HepG2 (cell line): ENCODE measurements at regions not wholly inside any gene's neighbourhood (a gene's known extent, or its start where the extent isn't known, plus 50 kb on each side); places are given as distances from the start of the nearest gene placed in this dataset.

Experiments used
- ATF7-NPFF ChIP-seq: sonication (generic); formaldehyde crosslinking; IDR thresholded peaks from 2 replicates; pipeline ENCODE4 v1.8.1; 2023; ENCODE audit warnings: mild to moderate bottlenecking, low read depth, missing genetic modification reagents, moderate library complexity
- ELF4 ChIP-seq: sonication (generic); formaldehyde crosslinking; IDR thresholded peaks from 2 replicates; pipeline ENCODE4 v1.5.0; 2020; ENCODE audit warnings: missing genetic modification reagents, mild to moderate bottlenecking, moderate library complexity, borderline replicate concordance
- FOXK1 ChIP-seq: sonication (generic); formaldehyde crosslinking; IDR thresholded peaks from 2 replicates; pipeline ENCODE4 v1.4.0; 2020; ENCODE audit warnings: low read depth, missing genetic modification reagents, borderline replicate concordance
- KLF15 ChIP-seq: sonication (generic); formaldehyde crosslinking; IDR thresholded peaks from 2 replicates; pipeline ENCODE4 v1.8.1; 2023; ENCODE audit warnings: borderline replicate concordance, mild to moderate bottlenecking, inconsistent platforms, missing genetic modification reagents, mixed read lengths
- MBNL3 ChIP-seq: fragments of 250-450 bp; sonication (Bioruptor Pico); conservative IDR thresholded peaks from 2 replicates; pipeline ENCODE4 v1.8.0; 2022; ENCODE audit warnings: mild to moderate bottlenecking, inconsistent platforms
- MYC ChIP-seq: sonication (generic); formaldehyde crosslinking; IDR thresholded peaks from 2 replicates; pipeline ENCODE4 v1.9.0; 2021; ENCODE audit warnings: missing genetic modification reagents, borderline replicate concordance
- NR2C2 ChIP-seq: sonication (generic); formaldehyde crosslinking; IDR thresholded peaks from 2 replicates; pipeline ENCODE4 v1.4.0; 2020; ENCODE audit warnings: missing genetic modification reagents, mild to moderate bottlenecking, moderate library complexity, borderline replicate concordance
- PREB ChIP-seq: sonication (generic); formaldehyde crosslinking; IDR thresholded peaks from 2 replicates; pipeline ENCODE4 v1.4.0; 2020; ENCODE audit warnings: missing genetic modification reagents
- RORA ChIP-seq: sonication (generic); formaldehyde crosslinking; IDR thresholded peaks from 2 replicates; pipeline ENCODE4 v1.5.0; 2020; ENCODE audit warnings: mild to moderate bottlenecking, missing genetic modification reagents, moderate library complexity
- SMARCC2 ChIP-seq: fragments of 450-650 bp; IDR thresholded peaks from 2 replicates; pipeline ENCODE4 v1.6.1; 2017; ENCODE audit warnings: antibody characterized with exemption, mild to moderate bottlenecking
- TSC22D2 ChIP-seq: sonication (generic); formaldehyde crosslinking; IDR thresholded peaks from 2 replicates; pipeline ENCODE4 v1.5.1; 2020; ENCODE audit warnings: missing genetic modification reagents, mild to moderate bottlenecking, borderline replicate concordance
- ZNF510 ChIP-seq: sonication (generic); formaldehyde crosslinking; IDR thresholded peaks from 2 replicates; pipeline ENCODE4 v1.4.0; 2020; ENCODE audit warnings: low read depth, mild to moderate bottlenecking, missing genetic modification reagents
- ZNF547 ChIP-seq: sonication (generic); formaldehyde crosslinking; IDR thresholded peaks from 2 replicates; pipeline ENCODE4 v1.5.1; 2020; ENCODE audit warnings: mild to moderate bottlenecking, missing genetic modification reagents
- ZNF713 ChIP-seq: sonication (generic); formaldehyde crosslinking; IDR thresholded peaks from 2 replicates; pipeline ENCODE4 v1.4.0; 2020; ENCODE audit warnings: mild to moderate bottlenecking, missing genetic modification reagents
- ZNF879 ChIP-seq: sonication (generic); formaldehyde crosslinking; IDR thresholded peaks from 2 replicates; pipeline ENCODE4 v1.8.1; 2023; ENCODE audit warnings: missing genetic modification reagents
- TF ChIP-seq, protein P1 (sequence below): IDR thresholded peaks from 2 replicates; pipeline ENCODE4 v1.6.1; 2018; ENCODE audit warnings: missing genetic modification reagents
- TF ChIP-seq, protein P2 (sequence below): sonication (generic); formaldehyde crosslinking; IDR thresholded peaks from 2 replicates; pipeline ENCODE4 v1.4.0; 2020; ENCODE audit warnings: missing genetic modification reagents
- TF ChIP-seq, protein P3 (sequence below): IDR thresholded peaks from 2 replicates; pipeline ENCODE4 v1.6.1; 2018; ENCODE audit warnings: missing genetic modification reagents, mild to moderate bottlenecking, missing compliant biosample characterization
- TF ChIP-seq, protein P4 (sequence below): sonication (generic); formaldehyde crosslinking; IDR thresholded peaks from 2 replicates; pipeline ENCODE4 v1.4.0; 2020; ENCODE audit warnings: mild to moderate bottlenecking, missing genetic modification reagents
- TF ChIP-seq, protein P5 (sequence below): sonication (generic); formaldehyde crosslinking; IDR thresholded peaks from 2 replicates; pipeline ENCODE4 v1.4.0; 2020; ENCODE audit warnings: missing genetic modification reagents, mild to moderate bottlenecking, borderline replicate concordance

DNA sequence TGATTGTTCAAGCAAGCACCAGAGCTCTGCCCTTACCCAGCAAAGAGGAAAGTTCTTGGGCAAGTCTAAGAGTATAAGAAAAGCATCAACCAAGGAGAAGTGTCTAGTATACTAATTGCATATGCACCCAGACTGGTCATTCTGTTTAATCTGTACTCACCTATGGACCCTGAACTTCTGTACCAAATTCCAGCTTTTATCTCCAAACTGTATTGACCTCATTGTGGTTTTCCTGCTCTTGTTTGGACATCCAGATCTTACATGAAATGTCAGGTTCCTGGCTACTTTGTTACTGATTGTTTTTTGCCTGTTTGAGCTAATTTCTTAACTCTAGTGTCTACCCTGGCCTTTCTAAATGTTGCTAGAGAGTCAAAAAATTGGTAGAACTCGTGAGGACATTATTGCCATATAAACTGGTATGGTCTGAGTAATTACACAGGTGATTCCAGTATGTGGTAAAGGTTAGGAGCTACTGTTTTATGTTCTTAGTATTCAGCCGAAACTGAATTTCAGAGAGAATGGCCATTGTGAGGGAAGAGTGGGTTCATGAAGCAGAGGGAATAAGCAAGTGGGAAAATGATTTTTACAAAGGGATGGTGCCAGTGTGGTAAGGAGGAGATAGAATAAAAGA lies 146.3 kb downstream of the HNMT start (continued):
- TF ChIP-seq ATF7-NPFF (CRISPR knock-in tag) = no peak
- 0 out of 2 replicates have a peak, but pooled peaks have one; percentile 36 for TF ChIP-seq ELF4 (CRISPR knock-in tag)
- no peak for TF ChIP-seq MYC (CRISPR knock-in tag)
- TF ChIP-seq ZNF547 = no peak
- peak; percentile 84 for TF ChIP-seq FOXK1 (CRISPR knock-in tag)
- TF ChIP-seq PREB = no peak
- TF ChIP-seq MBNL3 = no peak
- TF ChIP-seq, protein P1, sequence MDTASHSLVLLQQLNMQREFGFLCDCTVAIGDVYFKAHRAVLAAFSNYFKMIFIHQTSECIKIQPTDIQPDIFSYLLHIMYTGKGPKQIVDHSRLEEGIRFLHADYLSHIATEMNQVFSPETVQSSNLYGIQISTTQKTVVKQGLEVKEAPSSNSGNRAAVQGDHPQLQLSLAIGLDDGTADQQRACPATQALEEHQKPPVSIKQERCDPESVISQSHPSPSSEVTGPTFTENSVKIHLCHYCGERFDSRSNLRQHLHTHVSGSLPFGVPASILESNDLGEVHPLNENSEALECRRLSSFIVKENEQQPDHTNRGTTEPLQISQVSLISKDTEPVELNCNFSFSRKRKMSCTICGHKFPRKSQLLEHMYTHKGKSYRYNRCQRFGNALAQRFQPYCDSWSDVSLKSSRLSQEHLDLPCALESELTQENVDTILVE (CRISPR knock-in tag) = 0 out of 2 replicates have a peak, but pooled peaks have one; percentile 33
- TF ChIP-seq TSC22D2 (CRISPR knock-in tag) = no peak; the same call in 1 of the 2 replicates
- TF ChIP-seq, protein P2, sequence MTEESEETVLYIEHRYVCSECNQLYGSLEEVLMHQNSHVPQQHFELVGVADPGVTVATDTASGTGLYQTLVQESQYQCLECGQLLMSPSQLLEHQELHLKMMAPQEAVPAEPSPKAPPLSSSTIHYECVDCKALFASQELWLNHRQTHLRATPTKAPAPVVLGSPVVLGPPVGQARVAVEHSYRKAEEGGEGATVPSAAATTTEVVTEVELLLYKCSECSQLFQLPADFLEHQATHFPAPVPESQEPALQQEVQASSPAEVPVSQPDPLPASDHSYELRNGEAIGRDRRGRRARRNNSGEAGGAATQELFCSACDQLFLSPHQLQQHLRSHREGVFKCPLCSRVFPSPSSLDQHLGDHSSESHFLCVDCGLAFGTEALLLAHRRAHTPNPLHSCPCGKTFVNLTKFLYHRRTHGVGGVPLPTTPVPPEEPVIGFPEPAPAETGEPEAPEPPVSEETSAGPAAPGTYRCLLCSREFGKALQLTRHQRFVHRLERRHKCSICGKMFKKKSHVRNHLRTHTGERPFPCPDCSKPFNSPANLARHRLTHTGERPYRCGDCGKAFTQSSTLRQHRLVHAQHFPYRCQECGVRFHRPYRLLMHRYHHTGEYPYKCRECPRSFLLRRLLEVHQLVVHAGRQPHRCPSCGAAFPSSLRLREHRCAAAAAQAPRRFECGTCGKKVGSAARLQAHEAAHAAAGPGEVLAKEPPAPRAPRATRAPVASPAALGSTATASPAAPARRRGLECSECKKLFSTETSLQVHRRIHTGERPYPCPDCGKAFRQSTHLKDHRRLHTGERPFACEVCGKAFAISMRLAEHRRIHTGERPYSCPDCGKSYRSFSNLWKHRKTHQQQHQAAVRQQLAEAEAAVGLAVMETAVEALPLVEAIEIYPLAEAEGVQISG (CRISPR knock-in tag) = no peak
- TF ChIP-seq SMARCC2 = peak; percentile 95
- TF ChIP-seq, protein P3, sequence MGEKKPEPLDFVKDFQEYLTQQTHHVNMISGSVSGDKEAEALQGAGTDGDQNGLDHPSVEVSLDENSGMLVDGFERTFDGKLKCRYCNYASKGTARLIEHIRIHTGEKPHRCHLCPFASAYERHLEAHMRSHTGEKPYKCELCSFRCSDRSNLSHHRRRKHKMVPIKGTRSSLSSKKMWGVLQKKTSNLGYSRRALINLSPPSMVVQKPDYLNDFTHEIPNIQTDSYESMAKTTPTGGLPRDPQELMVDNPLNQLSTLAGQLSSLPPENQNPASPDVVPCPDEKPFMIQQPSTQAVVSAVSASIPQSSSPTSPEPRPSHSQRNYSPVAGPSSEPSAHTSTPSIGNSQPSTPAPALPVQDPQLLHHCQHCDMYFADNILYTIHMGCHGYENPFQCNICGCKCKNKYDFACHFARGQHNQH (CRISPR knock-in tag) = peak; percentile 49; the same call in 1 of the 2 replicates
- TF ChIP-seq KLF15 = no peak
- TF ChIP-seq ZNF510 (CRISPR knock-in tag) = no peak
- TF ChIP-seq ZNF713 (CRISPR knock-in tag) = peak; percentile 46; the same call in 1 of the 2 replicates
- peak; percentile 79 for TF ChIP-seq NR2C2 (CRISPR knock-in tag)
- no peak for TF ChIP-seq RORA (CRISPR knock-in tag)
- no peak for TF ChIP-seq ZNF879 (CRISPR knock-in tag)
- TF ChIP-seq, protein P4, sequence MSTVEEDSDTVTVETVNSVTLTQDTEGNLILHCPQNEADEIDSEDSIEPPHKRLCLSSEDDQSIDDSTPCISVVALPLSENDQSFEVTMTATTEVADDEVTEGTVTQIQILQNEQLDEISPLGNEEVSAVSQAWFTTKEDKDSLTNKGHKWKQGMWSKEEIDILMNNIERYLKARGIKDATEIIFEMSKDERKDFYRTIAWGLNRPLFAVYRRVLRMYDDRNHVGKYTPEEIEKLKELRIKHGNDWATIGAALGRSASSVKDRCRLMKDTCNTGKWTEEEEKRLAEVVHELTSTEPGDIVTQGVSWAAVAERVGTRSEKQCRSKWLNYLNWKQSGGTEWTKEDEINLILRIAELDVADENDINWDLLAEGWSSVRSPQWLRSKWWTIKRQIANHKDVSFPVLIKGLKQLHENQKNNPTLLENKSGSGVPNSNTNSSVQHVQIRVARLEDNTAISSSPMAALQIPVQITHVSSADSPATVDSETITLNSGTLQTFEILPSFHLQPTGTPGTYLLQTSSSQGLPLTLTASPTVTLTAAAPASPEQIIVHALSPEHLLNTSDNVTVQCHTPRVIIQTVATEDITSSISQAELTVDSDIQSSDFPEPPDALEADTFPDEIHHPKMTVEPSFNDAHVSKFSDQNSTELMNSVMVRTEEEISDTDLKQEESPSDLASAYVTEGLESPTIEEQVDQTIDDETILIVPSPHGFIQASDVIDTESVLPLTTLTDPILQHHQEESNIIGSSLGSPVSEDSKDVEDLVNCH = no peak
- TF ChIP-seq, protein P5, sequence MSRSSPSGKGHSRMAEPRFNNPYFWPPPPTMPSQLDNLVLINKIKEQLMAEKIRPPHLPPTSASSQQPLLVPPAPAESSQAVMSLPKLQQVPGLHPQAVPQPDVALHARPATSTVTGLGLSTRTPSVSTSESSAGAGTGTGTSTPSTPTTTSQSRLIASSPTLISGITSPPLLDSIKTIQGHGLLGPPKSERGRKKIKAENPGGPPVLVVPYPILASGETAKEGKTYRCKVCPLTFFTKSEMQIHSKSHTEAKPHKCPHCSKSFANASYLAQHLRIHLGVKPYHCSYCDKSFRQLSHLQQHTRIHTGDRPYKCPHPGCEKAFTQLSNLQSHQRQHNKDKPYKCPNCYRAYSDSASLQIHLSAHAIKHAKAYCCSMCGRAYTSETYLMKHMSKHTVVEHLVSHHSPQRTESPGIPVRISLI (CRISPR knock-in tag) = peak; percentile 43; the same call in 1 of the 2 replicates
